IPS DF 19.7 (cell line): ENCODE measurements at regions not wholly inside any gene's neighbourhood (a gene's known extent, or its start where the extent isn't known, plus 50 kb on each side); places are given as distances from the start of the nearest gene placed in this dataset.

Experiments
- DNase-seq: peaks from one replicate; pipeline ENCODE4 v3.0.0-alpha.2; 2013; ENCODE audit warnings: low read depth, low spot score

GRCh38 chr7:54847921-54848320 lies 88.9 kb upstream of the SEC61G start:
- no peak for DNase-seq

- no peak for DNase-seq
Observed at GRCh38 chr7:54856856-54857255, 97.8 kb upstream of the SEC61G start.

DNA sequence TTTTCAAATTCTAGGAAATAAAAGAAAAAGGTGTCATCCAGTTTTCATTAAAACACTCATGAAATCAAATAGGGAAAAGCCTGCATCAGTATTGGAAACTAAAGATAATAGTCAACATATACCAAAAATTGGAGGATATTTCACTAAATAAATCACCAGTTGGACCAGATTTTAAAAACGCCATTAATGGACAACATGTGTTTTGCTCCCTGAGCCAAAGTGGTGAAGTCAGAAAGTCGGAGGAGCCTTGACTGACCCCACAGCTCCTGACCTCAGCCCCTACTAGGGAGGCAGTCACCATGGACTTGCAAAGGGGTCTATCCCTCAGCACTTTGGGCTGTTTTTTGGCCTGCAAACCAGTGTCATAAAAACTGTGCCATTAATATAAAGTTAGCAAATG lies 98.3 kb upstream of the SEC61G start:
- no peak for DNase-seq

DNA sequence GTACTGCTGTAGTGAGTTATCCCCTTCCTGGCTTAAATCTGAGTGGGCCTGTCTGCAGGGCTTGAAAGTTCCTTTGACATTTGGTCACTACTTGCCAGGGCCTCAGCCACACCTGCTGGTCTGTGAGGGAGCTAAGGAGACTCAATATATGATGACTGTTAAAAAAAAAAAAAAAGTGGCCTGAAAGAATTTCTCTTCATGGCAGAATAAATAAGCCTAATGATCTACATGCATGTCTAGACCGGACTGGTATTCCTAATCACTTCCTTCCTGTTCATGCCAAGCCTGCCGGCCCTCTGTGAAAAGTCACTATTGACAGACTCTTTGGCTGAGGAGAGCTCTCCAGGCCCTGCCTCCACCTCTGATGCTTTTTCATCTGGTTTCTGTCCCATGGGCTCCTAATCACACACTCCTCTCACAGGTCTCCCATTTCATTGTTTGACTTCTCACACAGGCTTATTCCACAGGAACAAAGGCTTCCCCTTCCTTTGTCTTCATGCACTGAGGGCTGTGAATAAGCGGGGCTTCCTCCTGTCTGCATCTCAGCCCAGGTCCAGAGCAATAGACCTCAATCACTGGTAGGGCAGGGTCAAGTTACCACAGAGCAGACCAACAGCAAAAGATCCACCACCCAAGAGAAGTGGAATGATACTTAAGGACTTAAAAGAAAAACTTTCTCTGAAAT lies 99.1 kb upstream of the SEC61G start:
- no peak for DNase-seq

DNA sequence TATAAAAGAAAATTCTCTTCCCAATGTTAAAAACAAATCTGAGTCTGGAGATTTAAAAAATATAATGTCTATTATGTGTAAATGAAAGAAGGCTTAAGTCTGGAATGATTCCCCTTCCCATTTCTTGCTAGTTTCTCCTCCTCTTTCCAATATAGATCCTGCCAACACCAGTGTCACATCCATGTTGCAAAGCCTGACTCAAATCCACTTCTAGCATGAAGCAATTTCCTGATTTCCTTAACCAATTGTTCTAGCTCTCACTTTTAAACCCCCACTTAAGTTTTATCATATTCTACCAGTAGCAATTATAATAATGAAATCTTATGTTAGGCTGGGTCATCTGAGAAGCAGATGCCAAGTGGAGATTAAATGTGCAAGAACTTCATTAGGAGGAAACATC lies 100.1 kb upstream of the SEC61G start:
- no peak for DNase-seq

GRCh38 chr7:54859545-54859944 lies 100.5 kb upstream of the SEC61G start:
- DNase-seq: no peak

GRCh38 chr7:54860003-54860775 lies 101.2 kb upstream of the SEC61G start:
- no peak for DNase-seq

- no peak for DNase-seq
Observed at GRCh38 chr7:54860843-54861242, 101.8 kb upstream of the SEC61G start.

- no peak for DNase-seq
Observed at GRCh38 chr7:54864663-54865062, 105.7 kb upstream of the SEC61G start.

GRCh38 chr7:54869523-54869922 lies 110.5 kb upstream of the SEC61G start:
- DNase-seq: no peak

DNA sequence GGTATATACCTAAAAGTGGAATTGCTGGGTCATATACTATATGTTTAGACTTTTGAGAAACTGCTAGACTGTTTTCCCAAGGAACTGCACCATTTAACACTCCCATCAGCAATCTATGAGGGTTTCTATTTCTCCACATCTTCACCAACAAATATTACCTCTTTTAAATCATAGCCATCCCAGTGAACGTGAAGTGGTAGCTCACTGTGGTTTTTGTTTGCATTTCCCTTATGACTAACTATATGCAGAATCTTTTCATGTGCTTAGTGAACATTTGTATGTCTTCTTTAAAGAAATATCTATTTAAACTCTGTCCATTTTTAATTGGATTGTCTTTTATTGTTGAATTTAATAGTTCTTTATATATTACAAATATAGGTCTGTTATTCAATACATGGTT lies 115.8 kb upstream of the SEC61G start:
- DNase-seq: no peak

DNA sequence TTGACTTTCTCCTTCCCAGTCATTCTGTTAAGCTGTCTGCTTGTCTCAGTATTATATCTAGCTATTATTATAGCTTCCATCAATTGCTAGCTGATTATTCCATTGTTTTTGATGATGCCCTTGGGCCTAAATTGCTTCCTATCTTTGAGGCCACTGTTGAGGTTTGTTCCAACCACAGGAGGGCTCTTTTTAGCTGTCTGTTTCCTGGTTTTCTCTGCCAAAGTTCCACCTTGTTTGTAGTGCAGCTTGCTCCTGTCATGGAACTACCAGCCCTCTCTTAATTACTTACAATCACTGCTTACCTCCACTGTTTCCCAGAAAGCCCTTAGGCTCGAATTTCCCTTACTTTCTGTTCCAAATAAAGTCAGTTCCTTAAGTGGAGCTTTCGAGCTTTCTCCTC lies 118.7 kb upstream of the SEC61G start:
- no peak for DNase-seq

DNA sequence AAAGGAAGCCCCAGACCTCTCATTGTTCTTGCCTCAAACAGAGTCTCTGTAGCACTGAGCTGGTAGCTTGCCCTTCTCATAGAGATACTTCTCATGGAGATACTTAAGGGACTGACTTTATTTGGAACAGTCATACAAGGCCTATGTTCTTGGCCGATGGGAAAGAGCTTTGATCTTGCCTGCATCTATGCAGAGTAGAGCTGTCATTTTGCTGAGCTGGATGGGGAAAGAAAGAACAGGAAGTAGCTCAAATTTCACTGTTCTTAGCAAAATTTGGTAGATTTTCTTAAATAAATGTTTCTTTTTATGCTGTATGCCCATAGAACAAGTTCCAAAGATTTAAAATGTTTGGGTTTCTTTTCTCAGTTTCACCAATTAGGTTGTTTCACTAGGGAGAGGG lies 119.3 kb upstream of the SEC61G start:
- no peak for DNase-seq

DNA sequence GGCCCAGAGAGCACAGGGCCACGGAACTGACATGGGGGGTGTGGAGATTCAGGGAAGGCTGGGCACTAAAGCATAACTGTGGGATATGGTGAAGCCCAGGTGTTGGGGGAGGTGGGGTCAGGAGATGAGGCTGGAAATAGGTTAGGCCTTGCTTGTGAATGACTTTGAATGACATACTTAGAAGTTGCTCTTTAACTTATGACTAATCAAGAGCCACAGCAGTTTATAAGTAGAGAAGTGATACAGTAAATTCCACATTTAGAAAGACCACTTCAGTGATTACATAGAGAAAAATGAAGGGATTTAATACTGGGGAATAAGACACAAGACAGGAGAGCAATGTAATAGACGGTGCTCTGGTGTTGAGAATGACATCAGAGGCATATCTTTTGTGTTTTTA lies 120.8 kb upstream of the SEC61G start:
- DNase-seq: no peak

GRCh38 chr7:54880326-54880989 lies 121.4 kb upstream of the SEC61G start:
- DNase-seq: no peak

GRCh38 chr7:54881816-54882520 lies 123.0 kb upstream of the SEC61G start:
- no peak for DNase-seq

DNA sequence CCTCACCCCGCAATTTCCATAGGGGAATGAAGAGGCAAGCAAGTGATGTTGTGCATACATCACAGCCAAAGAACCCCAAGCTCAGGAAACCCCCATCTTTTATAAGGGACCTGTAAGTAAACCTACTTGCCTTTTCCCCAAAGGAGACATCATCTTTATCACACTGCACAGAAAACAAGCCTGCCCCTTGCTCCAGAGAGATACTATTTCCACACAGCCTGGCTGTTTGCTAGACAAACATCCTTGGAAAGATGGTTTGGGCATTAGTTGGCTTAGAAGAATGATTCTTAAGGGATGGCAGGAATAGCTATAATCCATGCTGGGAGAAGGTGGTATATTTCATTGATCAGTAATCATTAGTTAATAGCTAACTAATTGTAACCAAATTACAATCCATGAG lies 123.7 kb upstream of the SEC61G start:
- no peak for DNase-seq

GRCh38 chr7:54883576-54883975 lies 124.6 kb upstream of the SEC61G start:
- no peak for DNase-seq

GRCh38 chr7:54885285-54885684 lies 126.3 kb upstream of the SEC61G start:
- no peak for DNase-seq

GRCh38 chr7:54888067-54888733 lies 129.2 kb upstream of the SEC61G start:
- DNase-seq: no peak

- no peak for DNase-seq
Observed at GRCh38 chr7:54888734-54889082, 129.7 kb upstream of the SEC61G start.

GRCh38 chr7:54897891-54898290 lies 120.9 kb upstream of the EGFR start:
- DNase-seq: no peak
